NCI-H82 (cell line): ENCODE measurements at regions not wholly inside any gene's neighbourhood (a gene's known extent, or its start where the extent isn't known, plus 50 kb on each side); places are given as distances from the start of the nearest gene placed in this dataset.

Source experiments
- DNase-seq: peaks from one replicate; lab custom pipeline; 2025; lab: John Stamatoyannopoulos, UW

DNA sequence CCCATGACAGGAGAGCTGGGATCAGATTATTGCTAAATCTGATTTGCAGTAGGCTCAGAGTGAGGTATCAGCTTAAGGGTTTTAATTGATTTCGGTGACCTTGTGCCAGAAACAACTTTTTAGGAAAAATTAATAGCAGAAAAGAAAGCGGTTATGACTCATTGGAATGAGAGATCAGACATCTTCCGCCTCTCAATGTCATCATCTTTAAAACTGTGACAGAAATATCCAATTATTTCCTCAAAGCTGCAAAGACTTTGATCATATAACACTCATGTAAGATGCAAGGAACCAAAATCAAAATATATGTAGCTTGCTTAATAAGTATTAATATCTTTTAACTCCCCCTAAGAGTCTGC, 190.1 kb upstream of the FOXF1 start:
- peak; percentile 81 for DNase-seq

DNA sequence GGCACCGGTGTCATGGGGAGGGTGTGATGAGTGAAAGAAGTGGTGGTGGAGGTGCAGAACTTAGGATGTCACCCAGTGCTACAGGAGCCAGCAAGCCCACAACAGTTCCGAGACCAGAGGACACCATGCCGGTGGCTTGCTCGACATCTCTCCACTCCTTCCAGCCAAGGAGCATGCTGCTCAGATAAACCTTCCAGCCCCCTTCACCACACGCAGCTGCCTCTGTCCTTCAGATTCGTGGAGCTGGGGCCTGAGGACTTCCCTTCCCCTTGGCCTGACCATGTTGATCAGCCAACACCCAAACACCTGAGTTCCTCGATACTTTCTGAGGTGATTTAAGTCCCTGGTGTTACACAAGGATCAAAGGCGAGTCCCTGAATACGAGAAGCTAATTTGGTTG, 188.8 kb upstream of the FOXF1 start:
- DNase-seq, result no peak

DNA sequence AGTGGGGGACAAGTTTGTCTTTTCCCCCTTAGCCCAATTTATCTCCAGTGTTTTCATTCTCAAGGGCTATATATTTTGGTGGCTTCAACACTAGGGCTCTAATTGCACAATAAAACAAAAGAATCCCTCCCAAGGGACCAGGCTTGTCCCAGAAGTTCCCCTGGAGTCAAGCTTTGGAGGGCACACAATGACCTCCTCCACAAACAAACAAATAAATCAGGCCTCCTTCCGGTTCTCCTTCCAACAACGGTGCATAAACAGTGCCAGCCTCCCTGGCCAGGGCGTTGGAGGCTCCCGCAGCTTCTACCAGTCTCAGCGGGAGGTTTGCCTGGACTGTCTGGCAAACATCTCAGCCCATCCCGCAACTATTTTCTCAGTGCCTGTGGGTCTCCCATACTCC, 188.0 kb upstream of the FOXF1 start:
- peak; percentile 45 for DNase-seq

DNA sequence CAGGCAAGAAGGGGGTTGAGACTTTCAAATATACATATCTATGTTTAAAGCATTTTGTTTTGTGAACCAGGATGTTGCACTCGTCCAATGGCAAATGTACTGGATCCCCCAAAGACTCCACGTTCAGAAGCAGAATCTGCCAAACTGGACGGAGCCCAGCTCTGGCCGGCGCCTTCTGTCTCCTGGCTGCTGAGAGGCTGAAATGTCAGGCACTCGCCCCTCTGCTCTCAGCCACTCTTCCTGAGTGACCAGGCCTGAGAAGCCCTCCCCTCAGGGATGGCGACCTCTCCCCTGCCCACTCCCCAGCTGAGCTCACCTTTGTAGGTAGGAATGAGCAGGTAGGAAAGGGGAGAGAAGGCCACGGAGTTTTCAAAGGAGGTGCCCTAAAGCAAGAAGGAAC, 187.5 kb upstream of the FOXF1 start:
- no peak for DNase-seq

DNA sequence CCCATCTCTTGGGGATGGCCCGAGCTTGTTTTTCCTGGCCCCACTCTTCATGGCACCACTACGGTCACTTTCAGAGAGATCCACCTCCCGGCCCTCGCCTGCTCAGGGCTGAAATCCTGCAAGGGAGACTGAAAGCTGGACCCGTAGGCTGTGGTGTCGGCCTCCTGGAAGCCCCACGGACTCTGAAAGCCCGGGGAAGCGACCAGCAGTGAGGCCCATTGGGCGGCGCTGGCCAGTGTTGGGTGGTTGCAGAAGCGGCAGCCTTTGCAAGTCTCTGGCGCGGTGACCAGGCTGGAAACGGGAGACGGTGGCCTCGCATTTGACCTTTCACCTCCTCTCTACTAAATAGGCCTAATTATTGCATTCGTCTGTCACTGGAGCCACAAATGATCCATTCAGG, 186.0 kb upstream of the FOXF1 start:
- no peak for DNase-seq

DNA sequence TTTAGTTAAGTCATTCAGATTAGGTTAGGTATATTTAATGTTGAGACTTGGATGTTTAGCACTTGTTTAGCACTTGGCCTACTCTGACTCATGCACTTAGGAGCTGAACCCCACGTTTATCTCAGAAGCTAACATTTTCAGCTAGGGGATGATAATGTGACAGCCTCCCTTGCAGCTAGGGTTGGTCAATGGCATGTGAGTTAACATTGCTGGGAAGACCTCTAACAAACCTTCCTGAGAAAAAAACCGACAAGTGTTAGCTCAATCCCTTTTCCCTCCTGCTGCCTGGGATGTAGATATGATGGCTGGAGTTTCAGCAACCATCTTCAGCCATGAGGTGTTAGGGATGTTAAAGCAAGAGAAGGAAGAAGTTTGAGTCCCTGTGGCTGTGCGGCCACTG, 185.0 kb upstream of the FOXF1 start:
- no peak for DNase-seq

DNA sequence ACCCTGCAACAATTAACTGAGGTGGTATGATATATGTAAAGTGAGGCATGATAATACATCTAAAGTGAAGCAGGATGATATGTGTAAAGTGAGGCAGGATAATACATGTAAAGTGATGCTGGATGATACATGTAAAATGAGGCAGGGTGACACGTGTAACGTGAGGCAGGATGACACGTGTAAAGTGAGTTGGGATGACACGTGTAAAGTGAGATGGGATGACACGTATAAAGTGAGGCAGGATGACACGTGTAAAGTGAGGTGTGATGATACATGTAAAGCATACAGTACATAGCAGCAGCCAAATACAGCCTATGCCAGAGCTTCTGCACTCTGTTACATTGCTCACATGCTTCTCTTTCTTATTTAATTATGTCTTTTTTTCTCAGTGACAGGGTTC, 184.4 kb upstream of the FOXF1 start:
- no peak for DNase-seq

DNA sequence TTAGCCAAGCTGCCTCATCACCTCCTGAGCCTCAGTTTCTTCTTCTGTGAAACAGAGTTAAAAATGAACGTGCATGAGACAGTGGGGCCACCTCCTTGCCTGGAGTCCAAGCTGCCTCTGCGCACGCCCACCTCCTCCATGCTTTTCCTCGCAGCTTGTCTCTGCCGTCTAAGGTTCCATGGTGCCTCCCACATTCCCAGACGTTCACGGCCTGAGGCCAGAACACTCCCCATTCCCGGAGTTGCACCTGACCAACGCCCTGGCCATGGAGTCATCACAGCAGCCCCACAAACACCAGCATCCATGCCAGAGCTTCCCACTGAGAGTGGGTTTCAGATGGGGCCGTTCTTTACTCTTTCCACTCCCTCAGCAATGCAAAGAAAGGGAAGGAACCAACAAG, 183.0 kb upstream of the FOXF1 start:
- no peak for DNase-seq

DNA sequence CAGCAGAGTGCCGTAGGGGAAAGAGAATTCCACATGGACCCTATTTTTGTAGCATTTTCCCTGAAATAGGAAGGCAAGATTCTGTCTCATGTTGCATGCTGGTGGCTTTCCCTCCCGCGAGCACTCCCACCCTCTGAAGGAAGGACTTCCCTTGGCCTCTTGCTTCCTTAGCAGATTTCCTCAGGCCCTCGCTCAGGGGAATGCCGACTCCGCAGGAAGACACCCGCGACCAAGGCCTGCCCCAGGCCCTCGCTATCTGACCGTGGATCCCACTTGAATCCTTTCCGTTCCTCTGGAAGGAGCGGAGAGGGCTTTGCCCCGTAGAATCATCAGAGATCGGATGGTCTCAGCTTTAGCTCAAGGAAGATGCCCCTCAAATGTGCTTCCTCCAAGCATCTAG, 179.4 kb upstream of the FOXF1 start:
- DNase-seq, result no peak

DNA sequence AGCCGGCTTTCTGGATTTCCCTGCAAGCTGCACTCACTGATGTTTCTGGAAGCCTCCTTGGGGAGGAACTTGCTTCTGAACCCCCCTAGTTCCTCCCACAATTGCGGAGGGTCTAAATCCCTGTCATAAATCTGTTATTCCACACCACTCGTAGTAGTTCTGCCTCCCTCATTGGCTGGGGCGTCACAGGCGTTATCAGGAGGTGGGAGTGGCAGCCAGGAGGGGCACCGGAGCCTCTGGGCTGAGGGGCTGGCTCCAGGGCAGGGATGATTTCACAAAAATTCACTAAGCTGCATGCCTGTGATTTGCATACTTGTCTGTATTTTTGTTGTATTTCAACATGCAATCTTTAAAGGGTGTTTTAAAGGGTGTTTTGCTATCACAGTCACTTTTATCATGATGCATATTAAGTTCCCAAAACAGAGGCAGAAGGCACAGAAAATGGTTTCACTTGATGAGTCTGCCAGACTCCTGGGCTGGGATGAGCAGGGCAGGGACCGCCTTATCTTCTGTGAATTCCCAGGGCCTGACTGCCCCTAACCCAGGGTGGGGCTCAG, 176.2 kb upstream of the FOXF1 start:
- peak; percentile 31 for DNase-seq

DNA sequence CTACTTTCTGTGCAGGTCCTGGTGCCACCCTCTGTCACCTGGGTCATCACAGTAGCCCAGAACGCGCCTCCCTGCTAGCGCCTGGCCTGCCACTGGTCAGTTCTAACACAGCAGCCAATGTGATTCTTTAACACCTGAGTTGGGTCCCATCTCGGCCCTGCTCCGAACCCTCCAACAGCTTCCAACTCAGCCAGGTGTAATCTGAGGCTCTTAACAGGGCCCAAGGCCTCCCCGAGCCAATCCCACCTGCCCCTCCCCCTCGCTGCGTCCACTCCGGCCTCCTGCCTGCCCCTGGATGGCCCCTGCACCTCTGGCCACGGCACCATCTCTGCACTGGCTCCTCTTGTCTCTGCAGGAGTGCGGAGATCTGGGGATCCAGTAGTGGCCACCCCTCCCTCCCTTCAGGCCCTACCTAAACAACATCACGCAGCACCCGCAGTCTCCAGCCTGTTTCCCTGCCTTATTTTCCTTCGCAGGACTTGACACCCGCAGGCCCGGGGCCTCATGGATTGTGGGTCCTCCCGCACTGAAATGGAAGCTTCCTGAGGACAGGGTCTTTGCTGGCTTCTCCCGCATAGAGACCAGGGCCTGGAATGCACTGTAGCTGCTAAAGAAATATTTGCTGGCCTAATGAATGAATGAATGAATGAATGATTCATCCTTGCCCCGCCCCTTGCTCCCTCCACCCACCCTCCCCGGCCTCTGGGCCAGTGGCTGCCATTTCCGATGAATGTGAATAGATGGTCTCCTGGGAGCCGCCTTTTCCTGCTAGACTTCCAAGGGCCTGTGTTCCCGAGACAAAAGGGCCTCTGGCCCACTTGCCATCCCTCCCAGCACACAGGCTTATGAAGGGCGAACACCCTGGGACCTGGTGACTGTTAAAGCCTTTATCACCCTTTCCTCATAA, 174.8 kb upstream of the FOXF1 start:
- DNase-seq, result no peak

DNA sequence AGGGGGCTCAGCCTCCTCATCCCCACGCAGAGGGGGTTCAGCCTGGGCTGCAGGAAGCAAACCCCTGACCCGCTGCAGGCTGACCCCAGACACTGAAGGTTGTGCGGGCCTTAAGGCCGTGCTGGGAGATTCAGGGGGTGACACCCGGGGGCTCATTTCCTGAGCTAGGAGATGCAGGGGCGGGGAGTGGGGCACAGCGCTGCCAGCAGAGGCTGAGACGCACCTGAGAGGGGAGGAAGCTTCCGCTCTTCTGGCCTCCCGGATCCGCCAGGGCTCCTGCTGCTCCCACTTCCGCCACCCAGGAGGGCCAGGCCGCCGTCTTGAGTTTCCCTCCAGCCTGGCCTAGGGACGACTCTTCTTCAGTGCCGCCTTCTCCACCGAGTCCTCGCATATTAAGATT, 173.2 kb upstream of the FOXF1 start:
- no peak for DNase-seq

DNA sequence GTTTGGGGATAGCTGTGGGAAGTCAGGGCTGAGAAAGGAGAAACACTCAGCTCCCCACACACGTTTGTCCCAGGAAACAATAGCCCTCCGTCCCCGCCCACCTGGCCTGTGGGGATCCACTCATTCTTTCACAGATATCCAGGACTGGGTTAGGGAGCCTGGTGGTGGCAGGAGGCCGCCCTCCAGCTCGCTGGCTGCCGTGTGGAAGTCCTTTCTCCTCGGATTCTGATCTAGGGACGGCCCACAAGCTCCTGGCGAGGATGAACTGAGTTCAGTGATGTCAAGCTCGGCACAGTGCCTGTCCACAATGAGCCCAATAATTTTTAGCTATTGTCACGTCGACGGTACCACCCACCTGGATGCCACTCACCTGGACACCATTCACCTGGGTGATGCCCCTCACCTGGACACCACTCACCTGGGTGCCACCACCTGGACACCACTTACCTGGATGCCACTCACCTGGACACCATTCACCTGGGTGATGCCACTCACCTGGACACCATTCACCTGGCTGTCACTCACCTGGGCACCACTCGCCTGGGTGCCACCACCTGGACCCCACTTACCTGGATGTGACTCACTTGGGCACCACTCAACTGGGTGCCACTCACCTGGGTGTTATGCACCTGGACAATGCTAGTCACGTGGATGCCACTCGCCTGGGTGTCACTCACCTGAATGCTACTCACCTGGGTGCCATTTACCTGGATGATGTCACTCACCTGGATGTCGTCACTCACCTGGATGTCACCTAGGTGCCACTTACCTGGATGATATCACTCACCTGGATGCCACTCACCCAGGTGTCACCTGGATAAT, 172.5 kb upstream of the FOXF1 start:
- no peak for DNase-seq

DNA sequence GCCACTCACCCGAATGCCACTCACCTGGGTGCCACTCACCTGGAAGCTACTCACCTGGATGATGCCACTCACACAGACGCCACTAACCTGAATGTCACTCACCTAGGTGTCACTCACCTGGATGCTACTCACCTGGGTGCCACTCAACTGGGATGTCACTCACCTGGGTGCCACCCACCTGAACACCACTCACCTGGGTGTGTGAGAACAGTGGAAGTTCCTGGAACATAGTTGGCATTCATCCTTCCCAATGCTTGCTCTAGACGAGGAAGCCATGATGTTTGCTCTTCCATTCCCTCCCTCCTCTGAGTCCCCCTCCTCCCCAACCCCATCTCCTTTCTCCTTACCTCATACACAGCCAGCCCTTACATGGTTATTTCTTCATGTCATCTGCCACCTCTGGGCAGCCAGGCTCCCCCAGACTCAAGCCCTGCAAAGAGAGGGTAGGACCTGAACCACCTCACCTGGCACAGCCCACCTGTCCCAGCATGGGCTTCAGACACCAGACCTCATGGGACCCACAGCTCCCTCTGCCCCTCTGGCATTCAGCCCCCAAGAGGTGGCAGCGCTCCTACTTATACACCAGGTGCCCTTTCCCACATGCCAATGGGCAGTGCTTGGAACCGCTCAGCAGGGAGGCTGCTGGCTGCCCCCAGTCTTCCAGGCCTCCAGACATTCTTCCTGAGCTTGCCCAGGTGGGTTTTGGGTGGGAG, 171.8 kb upstream of the FOXF1 start:
- peak; percentile 21 for DNase-seq

DNA sequence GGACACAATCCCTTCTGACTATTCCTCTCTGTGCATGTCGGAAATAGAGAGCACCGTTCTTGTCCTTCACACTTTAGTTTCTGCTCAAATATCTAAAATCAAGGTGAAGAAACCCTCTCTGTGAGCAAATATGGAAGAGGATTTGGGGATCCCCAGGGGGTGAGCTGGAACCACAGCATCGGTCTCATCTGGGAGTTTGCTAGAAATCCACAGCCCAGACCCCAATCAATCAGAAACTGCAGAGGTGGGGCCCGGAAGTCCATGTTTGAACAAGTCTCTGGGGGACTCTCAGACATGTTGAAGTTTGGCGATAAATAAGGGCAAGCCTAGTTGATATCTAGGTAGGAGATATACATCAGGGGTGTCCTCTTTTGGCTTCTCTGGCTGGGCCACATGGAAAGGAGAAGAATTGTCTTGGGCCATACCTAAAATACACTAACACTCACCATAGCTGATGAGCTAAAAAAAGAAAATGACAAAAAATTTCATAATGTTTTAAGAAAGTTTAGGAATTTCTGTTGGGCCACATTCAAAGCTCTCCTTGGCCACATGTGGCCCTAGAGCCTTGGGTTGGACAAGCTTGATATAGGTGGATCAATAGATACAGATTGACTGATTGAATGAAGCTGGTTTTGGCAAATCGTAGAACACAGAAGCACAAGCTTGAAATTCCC, 168.0 kb upstream of the FOXF1 start:
- no peak for DNase-seq

DNA sequence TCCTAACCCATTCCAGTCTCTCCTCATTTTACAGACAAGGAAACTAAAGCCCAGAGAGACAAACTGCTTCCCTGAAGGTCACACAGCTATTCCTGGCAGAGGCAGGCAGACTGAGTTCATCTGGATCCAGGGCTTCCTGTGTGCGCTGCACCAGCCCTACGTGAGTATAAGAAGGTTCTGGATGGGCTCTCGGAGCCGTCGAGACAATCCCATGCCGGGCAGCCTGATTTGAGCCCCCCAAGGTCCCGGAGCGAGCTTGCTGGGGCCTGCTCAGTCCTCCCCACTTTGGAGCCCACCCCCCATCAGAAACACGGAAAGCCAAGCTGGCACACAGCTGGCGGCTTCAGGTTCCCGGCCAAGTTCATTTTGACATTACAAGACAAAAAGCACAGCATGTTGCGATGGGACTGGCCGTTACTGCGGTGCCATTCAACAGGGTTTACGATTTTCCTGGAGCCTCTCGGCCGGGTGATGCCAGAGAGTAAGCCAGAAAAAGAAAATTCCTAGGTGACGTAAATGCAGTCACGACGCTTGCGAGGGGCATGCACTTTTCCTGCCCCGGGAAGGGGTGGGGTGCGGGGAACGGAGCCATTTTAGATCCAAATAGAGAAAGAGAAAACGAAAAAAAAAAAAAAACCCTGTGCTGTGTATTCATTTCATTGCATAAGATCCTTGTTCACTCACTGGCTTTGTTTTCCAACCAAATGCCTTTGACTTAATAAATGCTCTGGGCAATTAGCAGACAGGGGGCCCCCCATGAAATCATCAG, 167.1 kb upstream of the FOXF1 start:
- DNase-seq, result peak; percentile 29

DNA sequence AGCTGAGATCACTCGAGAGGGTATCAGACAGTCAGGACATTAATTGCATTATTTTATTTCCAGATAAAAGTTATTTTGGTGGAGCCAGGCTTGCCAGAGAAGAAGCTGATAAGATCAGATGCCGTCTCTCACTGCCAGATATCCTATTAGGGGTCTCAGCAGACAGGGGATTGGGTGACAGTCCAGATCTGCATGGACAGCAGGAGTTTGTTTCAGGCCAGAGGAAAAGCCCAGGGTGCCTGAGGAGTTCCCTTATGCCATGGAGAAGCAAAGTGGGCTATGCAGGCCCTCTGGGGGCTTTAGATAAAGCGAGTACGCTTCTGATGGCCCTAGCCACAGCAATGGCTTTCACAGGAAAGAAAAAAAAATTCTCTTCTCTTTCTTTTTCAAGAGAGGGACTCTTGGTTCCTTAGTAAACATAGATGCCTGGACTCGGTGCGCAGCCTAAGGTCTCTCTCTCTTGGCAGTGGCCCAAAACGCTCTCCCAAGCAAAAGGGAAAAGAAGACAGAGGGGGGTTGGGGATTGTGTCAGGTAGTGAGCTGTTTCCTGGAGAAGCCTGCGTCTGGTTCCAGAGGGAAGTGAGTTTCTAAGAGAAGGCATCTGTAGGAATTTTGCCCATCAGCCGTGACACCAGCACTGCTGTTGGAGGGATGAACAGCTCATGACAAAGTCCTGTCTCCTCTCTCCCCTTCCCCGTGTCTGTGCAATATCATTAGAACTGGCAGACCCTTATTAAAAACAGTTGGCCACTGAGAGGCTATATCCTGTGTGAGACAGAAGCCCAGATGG, 166.3 kb upstream of the FOXF1 start:
- peak; percentile 87 for DNase-seq

DNA sequence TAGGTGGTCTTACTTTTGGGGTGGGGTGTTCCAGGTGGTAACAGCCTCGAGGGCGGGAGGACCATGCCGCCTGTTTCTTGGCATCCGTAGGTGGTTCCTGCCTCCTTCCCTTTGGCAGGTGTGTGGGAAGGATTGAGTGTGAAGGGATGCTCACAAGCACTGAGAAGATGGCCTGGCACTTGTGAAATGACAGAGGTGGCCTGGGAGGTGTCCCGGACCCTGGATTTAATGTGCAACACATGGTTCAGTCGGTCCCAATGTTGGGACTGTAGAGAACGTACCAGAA, 165.8 kb upstream of the FOXF1 start:
- no peak for DNase-seq

DNA sequence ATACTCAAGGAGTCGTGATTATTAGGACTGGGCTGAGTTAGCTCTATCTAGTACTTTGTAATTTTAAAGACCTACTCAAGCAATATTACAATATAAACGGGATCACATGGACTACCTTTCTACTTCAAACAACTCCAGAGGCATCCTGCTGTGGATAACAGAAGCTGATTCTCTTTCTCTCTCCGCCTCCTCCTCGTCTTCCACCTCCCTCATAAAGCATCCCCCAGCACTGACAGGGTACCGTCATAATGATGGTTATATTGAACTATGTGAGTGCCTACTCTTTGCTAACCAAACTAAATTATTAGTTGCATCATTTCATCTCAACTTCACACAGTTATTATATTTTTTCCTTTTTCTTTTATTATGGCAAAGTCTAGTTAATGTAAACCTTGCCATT, 165.4 kb upstream of the FOXF1 start:
- no peak for DNase-seq

DNA sequence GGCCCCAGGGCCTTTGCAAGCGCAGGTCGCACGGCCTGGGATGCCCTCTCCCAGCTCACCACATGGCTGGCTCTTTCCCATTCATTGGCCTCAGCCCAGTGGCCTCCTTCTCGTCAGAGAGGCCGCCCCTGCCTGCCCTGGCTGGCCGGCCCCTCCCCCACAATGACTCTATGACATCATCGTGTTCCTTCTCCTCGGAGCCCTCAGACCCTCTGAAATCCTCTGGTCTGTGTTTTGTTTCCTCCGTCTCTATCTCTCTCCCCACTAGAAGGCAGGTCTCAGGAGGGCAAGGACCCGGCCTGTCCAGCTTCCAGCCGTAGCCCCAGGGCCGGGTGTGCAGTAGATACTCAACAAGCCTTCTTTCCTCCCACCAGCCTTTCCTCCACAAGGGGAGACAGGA, 164.8 kb upstream of the FOXF1 start:
- no peak for DNase-seq

DNA sequence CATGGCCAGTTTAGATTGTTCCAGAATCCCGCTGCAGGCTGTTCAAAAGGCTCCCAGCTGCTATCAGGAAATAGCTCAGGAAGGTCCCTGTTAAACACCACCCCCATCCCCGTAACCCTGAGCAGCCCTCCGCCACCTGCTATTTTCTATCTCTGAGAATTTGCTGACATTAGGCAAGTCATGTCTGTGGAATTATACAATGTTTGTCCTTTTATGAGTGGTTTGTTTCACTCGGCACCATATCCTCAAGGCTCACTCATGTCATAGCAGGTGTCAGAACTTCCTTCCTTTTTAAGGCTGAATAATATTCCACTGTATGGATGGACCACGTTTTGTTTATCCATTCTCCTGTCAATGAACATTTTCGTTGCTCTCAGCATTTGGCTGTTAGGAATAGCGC, 164.3 kb upstream of the FOXF1 start:
- no peak for DNase-seq
